ENCODE measurements at regions not wholly inside any gene's neighbourhood (a gene's known extent, or its start where the extent isn't known, plus 50 kb on each side); places are given as distances from the start of the nearest gene placed in this dataset.

DNA sequence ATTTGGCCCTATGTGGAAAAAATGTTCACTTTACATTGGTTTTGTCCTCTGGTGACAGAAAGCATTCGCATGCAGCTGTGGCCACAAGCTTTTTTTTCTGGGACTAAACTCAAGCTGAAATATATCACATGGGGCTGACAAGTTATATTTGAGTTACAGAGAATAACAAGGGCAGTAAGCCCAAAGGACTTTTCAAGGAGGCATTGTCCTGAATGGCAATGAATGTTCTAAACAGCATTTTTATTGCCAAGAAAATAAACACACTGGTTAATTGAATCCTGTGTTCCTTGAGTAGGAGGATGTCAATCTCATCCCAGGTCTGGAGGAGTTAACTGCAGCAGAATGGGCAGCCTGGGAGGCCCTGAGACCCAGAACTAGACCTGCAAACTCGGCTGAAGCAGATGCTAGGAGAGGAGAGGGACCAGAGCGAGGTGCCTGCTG, 114.5 kb downstream of the COPRS start (continued):
- no peak for TF ChIP-seq DMBX1 (CRISPR knock-in tag; IDR thresholded peaks at IDR 0.05; ENCODE audit: borderline replicate concordance)
- TF ChIP-seq, protein P1, sequence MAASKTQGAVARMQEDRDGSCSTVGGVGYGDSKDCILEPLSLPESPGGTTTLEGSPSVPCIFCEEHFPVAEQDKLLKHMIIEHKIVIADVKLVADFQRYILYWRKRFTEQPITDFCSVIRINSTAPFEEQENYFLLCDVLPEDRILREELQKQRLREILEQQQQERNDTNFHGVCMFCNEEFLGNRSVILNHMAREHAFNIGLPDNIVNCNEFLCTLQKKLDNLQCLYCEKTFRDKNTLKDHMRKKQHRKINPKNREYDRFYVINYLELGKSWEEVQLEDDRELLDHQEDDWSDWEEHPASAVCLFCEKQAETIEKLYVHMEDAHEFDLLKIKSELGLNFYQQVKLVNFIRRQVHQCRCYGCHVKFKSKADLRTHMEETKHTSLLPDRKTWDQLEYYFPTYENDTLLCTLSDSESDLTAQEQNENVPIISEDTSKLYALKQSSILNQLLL (CRISPR knock-in tag; IDR thresholded peaks at IDR 0.05; ENCODE audit: borderline replicate concordance), result no peak
- TF ChIP-seq ERF (CRISPR knock-in tag; IDR thresholded peaks at IDR 0.05), result no peak
- TF ChIP-seq MEIS2 (IDR thresholded peaks at IDR 0.05; ENCODE audit: partially characterized antibody), result no peak
- no peak for TF ChIP-seq USF1 (CRISPR knock-in tag; IDR thresholded peaks at IDR 0.05)
- no peak for TF ChIP-seq TEAD4 (IDR thresholded peaks at IDR 0.05; ENCODE audit: low read length)
- TF ChIP-seq TEAD4 (CRISPR knock-in tag; IDR thresholded peaks at IDR 0.05; ENCODE audit: borderline replicate concordance), result no peak
- TF ChIP-seq BRF1 (IDR thresholded peaks at IDR 0.05; ENCODE audit: borderline replicate concordance, extremely low read depth, insufficient read length), result no peak
- TF ChIP-seq TARDBP (IDR thresholded peaks at IDR 0.05), result no peak
- TF ChIP-seq ARNT (IDR thresholded peaks at IDR 0.05), result no peak
- TF ChIP-seq, protein P2, sequence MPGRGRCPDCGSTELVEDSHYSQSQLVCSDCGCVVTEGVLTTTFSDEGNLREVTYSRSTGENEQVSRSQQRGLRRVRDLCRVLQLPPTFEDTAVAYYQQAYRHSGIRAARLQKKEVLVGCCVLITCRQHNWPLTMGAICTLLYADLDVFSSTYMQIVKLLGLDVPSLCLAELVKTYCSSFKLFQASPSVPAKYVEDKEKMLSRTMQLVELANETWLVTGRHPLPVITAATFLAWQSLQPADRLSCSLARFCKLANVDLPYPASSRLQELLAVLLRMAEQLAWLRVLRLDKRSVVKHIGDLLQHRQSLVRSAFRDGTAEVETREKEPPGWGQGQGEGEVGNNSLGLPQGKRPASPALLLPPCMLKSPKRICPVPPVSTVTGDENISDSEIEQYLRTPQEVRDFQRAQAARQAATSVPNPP (IDR thresholded peaks at IDR 0.05; ENCODE audit: borderline replicate concordance, insufficient read depth, insufficient read length), result no peak
- TF ChIP-seq SOX6 (IDR thresholded peaks at IDR 0.05), result no peak
- TF ChIP-seq ZNF431 (CRISPR knock-in tag; IDR thresholded peaks at IDR 0.05), result no peak
- no peak for TF ChIP-seq CBX1 (IDR thresholded peaks at IDR 0.05; ENCODE audit: low read depth)
